Stimulated activated naive CD4-positive, alpha-beta T cell (primary cell): ENCODE measurements at regions not wholly inside any gene's neighbourhood (a gene's known extent, or its start where the extent isn't known, plus 50 kb on each side); places are given as distances from the start of the nearest gene placed in this dataset.
"Not testable (repeated sequence)": the region's sequence is repeated elsewhere in the genome, so short reads cannot be mapped to it uniquely, and the experiment has no call there.

ENCODE experiments used
- DNase-seq, 6 experiments: peaks; one replicate each; lab custom pipeline; 2025; lab: John Stamatoyannopoulos, UW

DNA sequence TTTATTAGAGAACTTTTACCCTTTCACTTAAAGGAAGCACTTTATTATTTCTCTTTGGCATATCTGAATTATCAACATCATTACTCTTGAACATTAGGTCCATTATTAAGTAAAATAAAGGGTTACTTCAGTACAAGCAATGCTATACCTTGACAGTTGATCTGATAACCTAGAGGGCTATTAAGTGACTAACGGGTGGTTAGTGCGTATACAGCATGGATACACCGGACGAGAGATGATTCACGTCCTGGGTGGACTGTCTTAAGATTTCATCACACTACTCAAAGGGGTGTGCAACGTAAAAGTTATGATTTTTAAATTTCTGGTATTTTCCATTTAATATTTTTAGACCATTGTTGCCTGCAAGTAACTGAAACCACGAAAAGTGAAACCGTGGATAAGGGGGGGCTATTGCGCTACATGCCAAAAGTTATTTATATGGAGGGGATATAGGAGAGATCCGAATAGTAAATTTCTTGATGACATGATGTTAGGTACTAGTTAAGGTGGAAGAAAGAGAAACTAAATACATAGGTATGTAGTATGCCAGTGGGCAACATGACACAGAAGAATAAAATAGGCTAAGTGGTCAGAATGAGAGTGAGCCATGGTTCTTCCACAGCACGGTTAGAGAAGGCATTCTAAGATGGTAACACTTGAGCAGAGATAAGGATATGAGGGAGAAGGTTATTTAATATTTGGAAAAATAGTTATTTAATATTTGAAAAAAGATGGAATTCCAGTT lies 230.8 kb upstream of the ANKRD50 start:
- no peak for DNase-seq

DNA sequence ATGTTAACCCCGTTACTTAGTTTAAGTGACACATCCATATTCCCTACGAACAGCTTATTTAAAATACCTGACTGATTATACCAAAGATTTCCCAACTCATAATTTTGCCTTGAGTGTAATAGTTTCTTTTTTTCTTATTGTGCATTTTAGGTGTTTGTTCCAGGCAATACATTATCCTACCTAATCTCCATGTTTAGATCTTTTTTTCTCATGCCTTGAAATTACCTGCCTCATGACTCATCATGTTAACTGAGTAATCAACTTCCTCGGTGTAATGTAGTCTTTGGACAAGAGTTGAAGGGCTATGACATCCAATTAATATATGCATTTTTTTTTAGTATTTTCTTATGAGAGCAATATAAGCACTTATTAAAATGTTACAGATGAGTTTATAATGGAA lies 228.7 kb upstream of the ANKRD50 start:
- DNase-seq: no peak

DNA sequence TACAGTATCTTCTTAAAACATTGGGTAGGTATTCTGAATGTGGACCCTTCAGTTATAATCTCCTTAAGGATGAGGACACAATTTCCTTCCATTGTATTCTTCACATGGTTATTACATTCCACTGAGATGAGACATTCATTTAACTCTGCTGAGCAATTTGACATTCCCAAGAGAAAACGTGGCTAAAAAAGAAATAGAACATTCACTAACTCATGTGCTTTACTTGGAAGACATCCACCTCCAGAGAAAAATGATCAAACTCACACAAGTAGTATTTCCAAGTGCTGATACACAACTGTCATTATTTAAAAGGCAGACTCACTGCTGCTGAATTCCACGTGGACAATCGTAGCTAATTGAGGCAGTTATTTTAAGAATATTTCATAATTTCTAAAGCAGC lies 227.9 kb upstream of the ANKRD50 start:
- DNase-seq: no peak

DNA sequence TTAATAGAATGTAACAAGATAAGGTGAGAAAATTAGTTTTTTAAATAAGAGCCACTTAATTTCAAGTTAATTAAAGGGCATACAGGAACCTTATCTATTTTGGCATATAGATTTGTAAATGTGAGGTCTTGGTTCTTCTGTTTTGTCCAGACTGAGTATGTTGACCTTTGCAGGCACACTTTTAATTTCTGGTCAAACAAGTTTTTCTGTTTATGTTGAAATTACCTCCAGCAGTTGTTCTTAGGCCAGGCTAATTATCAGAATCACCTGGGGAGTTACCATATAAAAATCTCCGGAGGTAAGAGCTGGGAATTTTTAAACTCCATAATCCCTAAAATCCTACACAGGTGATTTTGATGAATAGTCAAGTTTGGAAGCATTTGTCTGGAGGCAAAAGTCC lies 227.4 kb upstream of the ANKRD50 start:
- no peak for DNase-seq

DNA sequence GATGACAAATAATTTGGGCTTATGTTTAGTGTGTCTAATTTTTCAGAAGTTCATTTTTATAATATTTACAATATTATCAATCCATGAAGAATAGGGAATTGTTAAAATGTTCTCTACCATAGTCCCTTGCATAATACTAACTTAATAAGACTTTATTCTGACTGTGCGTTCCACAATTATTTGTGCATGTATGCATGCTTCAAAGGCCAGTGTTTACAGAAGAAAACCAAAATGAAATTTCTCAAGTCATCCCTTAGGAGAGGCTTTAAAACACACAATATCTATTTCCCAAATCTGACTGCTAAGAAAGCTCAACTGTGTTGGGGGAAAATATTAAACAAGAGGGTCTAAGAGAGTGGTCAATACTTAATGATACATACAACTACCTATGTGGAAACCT lies 226.3 kb upstream of the ANKRD50 start:
- no peak for DNase-seq

DNA sequence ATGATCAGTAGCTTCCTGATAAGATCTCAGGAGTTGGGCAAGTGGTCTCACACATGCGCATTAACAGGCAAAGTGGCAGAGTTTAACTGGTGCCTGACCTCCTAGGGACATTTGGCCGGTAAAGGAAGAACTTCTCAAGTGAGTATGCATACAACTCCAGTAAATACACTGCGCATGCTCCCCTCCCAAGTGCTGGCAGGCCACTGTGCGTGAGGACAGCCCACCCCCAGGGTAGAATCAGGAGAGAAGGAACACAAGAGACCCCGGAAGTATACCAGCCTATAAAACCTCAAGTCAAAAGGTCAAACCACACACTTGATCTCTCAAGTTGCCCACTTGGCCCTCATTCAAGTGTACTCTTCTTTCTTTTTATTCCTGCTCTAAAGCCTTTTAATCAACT lies 225.5 kb upstream of the ANKRD50 start:
- no peak for DNase-seq

DNA sequence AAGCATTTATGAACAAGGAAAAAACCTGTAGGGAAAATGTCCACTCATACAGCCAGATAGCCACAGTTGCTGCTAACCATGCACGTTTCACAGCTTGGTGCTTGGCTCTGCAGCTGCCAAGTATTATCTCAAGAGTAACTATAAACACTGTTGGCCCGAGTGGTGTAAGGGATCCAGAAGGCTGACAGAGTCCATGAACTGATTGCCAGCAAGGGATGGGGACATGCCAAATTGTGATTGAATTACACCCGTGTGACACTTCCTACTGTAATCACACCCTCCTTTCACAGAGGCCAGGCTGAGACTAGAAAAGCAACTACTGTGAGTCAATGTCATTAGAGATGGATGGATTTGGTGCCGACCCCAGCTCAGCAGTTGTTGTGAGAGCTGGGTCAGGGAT lies 223.9 kb upstream of the ANKRD50 start:
- no peak for DNase-seq

DNA sequence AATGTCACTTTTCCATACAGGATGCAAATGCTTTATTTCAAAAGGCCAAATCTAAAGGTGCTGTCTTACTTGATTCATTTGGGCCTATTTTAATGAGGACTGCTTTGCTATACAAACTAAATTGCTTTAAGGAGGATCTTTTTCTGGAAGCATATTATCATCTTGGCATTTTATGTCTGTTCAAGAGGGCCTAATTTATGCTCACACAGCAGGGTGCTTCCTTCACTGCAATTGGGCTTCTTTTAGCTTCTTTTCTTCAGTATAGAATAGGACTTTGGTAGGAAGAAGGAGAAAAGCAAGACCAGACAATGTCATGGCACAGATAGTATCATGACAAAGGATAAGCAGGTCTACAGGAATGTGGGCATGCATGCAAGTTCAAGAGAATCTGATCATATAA lies 222.4 kb upstream of the ANKRD50 start:
- DNase-seq: no peak

DNA sequence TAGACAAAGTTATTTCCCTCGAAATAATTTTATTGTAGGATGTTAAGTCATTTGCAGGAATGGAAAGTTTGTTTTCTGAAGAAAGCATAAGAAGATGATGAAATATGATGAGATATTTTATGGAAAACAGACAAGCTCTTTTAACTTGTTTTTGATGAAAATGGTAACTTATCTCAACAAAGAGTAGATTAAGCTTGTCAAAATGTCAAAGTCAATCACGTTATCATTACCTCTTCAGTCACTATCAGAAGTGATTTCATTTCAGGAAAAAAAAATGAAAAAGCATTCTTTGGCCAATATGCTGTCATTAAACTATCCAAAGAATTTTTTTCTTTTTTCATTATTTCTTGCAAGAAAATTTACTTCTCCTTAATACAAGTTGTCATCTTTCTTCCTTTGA lies 221.0 kb upstream of the ANKRD50 start:
- no peak for DNase-seq

DNA sequence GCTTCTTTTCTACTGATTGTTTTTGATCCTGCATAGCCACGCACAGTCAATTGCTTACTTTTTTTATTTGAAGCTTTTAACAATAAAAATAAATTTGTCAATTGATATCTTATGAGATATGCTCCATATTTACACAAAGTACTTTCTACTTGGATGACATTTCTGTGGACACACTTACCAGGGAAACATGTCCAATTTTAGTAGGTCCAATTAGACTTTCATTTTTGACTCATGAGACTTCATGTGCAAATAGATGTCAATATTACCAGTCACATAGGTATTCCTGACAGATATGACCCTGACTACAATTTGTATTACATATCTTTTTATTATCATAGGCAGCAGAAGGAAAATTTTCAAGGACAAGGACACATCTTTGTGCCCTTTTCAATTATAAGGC lies 219.9 kb upstream of the ANKRD50 start:
- DNase-seq: no peak

DNA sequence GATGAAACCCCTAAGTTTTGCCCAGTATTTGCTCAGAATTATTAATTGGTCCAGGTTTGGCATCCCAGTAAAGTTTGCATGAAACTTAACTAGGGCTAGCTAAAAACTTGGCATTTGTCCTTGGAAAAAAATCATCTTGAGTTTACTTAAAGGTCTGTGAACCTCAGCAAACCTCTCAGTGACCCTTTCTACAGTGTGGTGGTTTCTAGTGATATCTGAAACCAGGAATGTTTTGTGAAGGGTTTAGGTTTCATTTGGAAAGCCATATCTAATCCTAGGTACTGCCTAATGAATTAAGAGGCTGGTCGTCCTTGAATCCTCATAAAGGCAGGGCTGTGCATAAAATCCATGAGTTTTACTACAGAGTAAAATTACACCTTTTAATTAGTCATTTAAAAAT lies 218.5 kb upstream of the ANKRD50 start:
- DNase-seq: no peak

DNA sequence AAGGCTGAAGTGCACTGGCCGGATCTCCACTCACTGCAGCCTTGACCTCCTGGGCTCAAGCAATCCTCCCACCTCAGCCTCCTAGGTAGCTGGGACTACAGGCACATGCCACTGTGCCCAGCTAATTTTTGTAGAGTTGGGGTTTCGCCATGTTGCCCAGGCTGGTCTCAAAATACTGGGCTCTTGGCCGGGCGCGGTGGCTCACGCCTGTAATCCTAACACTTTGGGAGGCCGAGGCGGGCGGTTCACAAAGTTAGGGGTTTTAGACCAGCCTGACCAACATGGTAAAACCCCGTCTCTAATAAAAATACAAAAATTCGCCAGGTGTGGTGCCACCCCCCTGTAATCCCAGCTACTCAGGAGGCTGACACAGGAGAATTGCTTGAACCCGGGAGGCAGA lies 210.2 kb upstream of the ANKRD50 start:
- DNase-seq: not testable (repeated sequence)

DNA sequence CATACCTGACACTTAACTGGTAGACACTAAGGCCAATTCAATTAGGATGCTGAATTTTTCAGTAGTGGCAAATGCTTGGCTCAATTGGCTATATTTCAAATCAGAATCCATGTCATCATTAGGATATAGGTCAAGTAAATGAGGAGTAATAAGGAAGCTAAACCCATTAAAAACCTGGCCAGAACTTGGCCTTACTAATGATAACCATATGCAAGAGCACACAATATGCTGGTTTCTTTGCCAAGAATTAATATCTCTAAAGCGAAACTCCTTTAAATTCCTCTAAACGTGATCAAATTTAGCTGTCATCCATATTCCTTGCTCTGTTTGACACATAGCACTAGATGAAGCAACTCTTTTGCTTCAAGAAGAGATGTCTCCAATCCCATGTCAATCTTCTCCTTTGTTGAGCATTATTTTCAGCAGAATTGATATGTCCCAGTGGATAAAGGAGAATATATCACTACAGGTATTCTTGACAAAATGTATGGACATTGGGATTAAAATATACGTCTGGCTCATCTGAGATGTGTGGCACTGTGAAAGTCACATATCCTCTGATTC lies 206.1 kb upstream of the ANKRD50 start:
- DNase-seq: no peak

DNA sequence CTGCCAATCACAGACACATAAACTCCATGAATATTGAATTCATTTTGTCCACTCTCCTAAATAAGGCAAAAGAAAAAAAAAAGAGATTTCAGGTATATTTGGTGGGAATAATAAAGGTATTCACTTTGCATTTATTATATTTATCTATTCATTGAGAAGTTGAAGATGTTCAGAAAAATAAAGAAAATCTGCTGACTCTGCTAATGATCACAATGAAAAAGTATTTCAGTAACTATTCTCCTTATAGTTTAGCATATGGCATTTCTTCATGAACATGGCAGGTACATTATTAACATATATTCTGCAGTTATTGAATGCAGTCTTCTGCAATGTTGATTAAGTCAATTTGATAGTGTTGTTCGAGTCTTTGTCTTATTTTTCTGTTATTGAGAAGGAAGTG lies 202.5 kb upstream of the ANKRD50 start:
- DNase-seq: no peak

DNA sequence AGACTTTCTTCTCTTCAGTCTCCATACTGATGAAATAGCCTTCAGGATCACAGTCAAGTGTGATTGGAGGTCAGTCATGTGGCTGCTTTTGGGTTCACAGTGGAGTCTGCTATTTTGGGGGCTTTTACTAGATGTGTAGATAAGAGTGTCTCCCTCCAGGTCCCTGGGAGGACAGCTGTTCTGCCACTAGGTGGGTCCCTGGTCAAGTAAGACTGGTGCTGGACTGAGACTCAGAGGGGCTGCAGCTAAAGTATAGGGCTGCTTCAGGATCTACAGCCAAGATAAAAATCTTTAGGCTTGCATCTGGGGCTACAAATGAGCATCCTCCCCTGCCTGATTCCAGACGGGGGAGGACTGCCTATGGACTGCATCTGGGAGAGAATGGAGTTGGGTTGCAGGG lies 200.7 kb upstream of the ANKRD50 start:
- no peak for DNase-seq

DNA sequence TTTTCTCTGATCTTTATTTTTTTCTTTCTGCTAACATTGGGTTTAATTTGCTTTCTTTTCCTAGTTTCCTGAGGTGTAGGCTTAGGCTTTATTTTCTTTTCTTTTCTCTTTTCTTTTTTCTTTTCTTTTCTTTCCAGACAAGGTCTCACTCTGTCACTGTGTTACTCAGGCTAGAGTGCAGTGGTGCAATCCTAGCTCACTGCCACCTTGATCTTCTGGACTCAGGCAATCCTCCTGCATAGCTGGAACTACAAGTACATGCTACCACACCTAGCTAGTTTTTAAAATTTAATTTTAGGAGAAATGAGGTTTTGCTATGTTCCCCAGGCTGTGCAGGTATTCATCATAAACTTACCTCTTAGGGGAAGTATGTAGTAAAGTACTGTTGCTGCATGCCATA lies 197.8 kb upstream of the ANKRD50 start:
- no peak for DNase-seq

DNA sequence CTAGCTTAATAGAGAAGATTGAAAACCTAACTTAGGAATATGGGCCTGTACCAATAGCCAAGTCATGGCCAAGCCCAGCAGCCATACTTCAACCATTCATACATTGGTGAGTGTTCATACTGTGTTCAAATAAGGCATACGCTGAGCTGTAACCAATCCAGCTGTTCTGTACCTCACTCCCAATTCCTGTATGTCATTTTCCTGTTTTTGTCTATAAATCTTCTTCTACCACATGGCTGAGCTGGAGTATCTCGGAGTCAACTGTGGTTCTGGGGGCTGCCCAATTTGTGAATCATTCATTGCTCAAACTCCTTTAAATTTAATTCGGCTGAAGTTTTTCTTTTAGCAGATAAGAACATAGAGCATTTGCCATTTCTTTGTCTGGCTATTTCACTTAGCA lies 195.3 kb upstream of the ANKRD50 start:
- no peak for DNase-seq

DNA sequence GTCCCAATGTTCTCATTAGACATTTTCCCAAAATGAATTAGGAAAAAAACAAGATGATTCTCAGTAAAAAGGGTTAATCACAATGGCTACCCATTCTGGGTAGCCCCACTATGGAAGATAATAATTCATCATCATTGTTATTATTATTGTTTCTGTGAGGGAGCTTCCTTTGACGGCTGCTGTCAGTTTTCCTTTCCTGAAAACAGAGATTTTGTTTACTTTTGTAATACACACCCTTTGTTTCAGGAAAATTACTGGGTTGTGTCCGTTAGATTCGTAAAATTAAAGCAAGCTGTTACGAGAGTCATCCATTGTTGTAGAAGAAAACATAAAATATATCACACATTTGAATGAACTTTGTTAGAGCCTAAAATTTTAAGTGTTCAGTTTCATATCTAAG lies 192.9 kb upstream of the ANKRD50 start:
- DNase-seq: no peak

DNA sequence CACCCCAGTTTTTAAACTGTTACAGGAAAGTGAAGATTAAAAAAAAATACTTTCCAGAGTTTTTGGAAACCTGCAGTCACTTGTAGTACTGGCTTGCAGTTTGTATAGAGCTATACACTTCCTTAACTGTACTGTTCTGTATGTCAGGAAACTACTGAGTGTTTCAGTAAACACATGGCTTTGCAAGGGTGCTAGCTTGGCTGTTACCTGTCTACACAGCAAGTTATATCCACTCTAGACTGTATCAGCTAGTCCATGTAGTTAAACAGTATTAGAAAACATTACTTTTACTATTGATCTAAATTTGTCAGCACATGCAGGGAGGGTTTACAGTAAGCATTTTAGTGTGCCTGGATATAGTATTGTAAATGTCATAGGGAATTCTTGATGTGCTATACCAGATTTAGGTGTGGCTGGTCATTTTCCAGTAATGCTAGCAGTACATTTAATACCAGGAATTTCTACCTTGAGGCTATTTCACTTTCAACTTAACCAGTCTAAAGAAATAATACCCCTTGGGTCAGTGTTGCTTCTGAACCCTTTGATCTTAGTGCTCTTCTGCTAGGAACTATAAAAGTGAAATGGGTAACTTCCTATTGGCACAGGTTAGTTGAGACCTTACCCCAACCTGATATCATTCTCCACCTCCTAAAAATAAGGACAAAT lies 192.3 kb upstream of the ANKRD50 start:
- DNase-seq: no peak

DNA sequence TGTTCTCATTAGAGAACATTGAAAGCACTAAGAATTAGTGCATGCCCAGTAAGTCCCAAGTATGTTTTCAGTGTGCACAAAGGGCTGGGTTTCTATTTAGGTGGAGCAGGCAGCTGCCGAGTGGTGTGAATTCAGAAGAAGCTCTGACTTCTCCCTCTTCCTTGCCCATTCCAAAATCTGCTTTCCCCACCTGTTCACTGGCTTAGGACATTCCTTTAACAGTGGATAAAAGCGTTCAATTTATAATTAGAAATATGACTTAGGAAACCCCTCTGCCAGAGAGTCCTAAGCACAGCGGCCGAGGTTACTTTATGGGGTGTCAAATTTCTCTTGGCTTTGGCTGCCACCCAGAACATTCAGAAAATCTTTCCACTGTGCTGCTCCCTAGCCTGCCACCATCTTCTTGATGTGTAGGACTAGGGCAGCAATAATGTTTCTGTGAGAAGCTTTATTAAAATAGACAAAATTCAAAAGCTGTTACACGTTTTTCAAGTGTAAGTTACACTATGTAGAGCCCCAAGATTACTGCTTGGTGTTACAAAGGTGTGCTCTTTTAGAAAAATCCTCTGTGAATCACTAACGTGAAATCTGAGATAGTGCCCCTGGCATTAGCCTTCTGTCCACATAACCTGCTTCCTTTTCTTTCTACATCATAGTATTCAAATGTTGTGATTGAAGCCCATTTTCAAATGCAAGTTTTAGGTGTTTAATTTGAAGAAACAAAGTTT lies 191.6 kb upstream of the ANKRD50 start:
- DNase-seq: no peak

DNA sequence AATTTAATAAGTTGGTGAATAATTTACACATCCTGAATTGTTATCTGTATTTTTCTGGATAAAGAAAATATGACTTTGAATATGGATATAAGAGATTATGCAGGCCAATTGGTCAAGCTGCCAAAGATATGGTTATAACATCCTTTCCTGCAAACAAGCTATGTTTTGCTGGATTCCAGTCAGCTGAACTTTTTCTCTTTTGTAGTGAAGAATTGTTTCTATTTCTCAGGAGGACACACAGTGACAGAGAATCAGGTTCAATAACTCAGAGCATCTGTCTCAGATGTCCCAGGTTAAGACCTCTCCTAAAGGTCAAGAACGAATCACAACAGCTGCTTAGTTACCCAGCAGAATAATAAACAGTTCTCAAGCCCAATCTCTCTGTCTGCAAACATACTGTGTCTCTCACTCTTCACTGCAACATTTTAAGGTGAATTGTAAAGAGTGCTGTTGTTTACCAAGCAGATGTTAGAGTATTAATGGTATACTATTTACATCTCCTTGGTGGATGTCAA lies 189.5 kb upstream of the ANKRD50 start:
- no peak for DNase-seq

DNA sequence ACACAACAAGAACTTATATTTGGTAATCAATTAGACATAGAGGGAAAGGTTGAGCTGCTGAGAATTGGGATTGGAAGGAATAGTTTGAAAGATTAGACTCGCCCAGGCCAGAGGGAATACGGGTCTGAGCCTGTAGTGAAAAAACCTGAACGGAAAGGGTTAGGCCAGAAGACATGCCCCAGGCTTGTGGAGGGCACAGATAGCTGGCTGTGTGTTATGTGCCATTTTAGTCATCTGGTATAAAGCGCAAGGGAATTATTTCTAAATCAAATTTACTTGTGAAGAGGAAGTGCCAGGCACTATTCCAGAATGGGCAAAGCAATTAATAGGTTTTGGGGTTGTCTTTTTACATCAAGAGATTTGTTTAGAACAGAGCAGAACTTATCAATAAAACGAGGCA lies 187.5 kb upstream of the ANKRD50 start:
- no peak for DNase-seq

DNA sequence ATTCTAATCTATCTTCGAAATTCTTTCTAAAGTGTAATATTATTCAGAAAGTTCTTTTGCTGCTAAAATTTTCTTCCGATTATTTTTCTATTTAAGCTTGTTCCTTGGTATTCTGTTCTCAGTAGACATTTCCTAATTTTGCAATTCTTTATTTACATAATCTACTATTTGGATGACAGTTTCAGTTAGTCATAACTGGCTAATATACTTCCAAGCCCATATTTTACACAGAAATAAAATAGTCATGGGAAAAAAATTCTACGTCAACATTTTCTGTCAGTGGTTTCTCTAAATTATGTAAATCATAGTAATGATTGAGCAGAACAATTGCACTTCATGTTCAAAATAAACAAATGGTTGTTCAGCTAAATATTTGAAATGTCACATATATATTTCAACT lies 178.0 kb upstream of the ANKRD50 start:
- DNase-seq: no peak
